Naive B cell (primary cell): ENCODE measurements at regions not wholly inside any gene's neighbourhood (a gene's known extent, or its start where the extent isn't known, plus 50 kb on each side); places are given as distances from the start of the nearest gene placed in this dataset.

Experiments
- ATAC-seq, 2 donors: fragments of 150-1000 bp; cut with Tn5 transposase; 2 replicates each; pipeline ENCODE4 v1.10.0; 2021; ENCODE audit warnings: low read depth in 2 of 2, mild to moderate bottlenecking in 2 of 2, moderate library complexity in 2 of 2
- DNase-seq: peaks from one replicate; pipeline ENCODE4 v3.0.0; 2022
- H3K27ac Mint-ChIP-seq, 6 donors: one replicate each; pipeline ENCODE4 v1.8.0; 2020 to 2022; ENCODE audit warnings: mild to moderate bottlenecking in 6 of 6, mixed read lengths in 6 of 6, moderate library complexity in 5 of 6, inconsistent platforms in 2 of 6
- H3K27me3 Mint-ChIP-seq, 3 donors: one replicate each; pipeline ENCODE4 v1.8.0; 2021 to 2022; ENCODE audit warnings: mixed read lengths in 3 of 3, mild to moderate bottlenecking in 1 of 3
- H3K36me3 Mint-ChIP-seq, 2 donors: one replicate each; pipeline ENCODE4 v1.8.0; 2020 to 2022; ENCODE audit warnings: mixed read lengths in 2 of 2, inconsistent platforms in 1 of 2, mild to moderate bottlenecking in 1 of 2
- H3K4me1 Mint-ChIP-seq, 3 donors: one replicate each; pipeline ENCODE4 v1.8.0; 2020 to 2022; ENCODE audit warnings: mixed read lengths in 3 of 3, inconsistent platforms in 1 of 3, mild to moderate bottlenecking in 1 of 3, moderate library complexity in 1 of 3
- H3K4me3 Mint-ChIP-seq, 8 donors: one replicate each; pipeline ENCODE4 v1.8.0; 2020 to 2022; ENCODE audit warnings: mild to moderate bottlenecking in 8 of 8, mixed read lengths in 8 of 8, moderate library complexity in 8 of 8, inconsistent platforms in 2 of 8
- H3K9me3 Mint-ChIP-seq, 7 donors: one replicate each; pipeline ENCODE4 v1.8.0; 2020 to 2022; ENCODE audit warnings: mixed read lengths in 7 of 7, mild to moderate bottlenecking in 5 of 7, inconsistent platforms in 2 of 7, moderate library complexity in 1 of 7

DNA sequence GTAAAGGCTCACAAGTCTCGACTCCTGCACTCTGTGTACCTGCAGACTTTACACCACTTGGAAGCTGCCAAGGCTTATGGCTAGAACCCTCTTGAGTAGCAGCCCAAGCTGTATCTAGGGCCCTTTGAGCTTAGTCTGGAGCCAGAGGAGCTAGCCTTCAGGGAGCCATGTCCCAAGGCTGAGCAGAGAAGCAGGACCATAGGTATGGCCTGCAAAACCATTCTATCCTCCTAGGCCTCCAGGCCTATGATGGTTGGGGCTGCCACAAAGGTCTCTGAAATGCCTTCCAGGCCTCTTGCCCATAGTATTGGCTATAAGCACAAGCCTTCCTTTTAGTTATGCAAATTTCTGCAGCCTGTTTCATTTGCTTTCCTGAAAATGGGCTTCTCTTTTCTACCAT is 380.7 kb upstream of the CPXCR1 start:
- Mint-ChIP-seq H3K4me3 (no peak overlapping the region), H3K9me3 (peaks cover 3 to 30% (median 13%) of the 10 kb centered on the region in 7 donors), H3K36me3 (no peaks in the 10 kb centered on the region), H3K27ac (no peak overlapping the region), H3K27me3 (no peaks in the 10 kb centered on the region), H3K4me1 (no peaks in the 10 kb centered on the region)
- no peak for DNase-seq
- no peak for ATAC-seq

- DNase-seq, result no peak
- Mint-ChIP-seq H3K4me3 (no peak overlapping the region), H3K27ac (no peak overlapping the region), H3K9me3 (peaks cover 0 to 10% (median 1%) of the 10 kb centered on the region in 7 donors), H3K27me3 (no peaks in the 10 kb centered on the region), H3K4me1 (no peaks in the 10 kb centered on the region), H3K36me3 (no peaks in the 10 kb centered on the region)
- ATAC-seq, result no peak
Observed at GRCh38 chrX:88378406-88378805, 368.6 kb upstream of the CPXCR1 start.

GRCh38 chrX:88397551-88397950 is 349.5 kb upstream of the CPXCR1 start:
- H3K36me3 Mint-ChIP-seq, result no peaks in the 10 kb centered on the region
- H3K4me1 Mint-ChIP-seq, result no peaks in the 10 kb centered on the region
- ATAC-seq (no peak), DNase-seq (no peak)
- no peak overlapping the region for H3K27ac Mint-ChIP-seq
- H3K9me3 Mint-ChIP-seq, result peaks cover 0 to 5% (median 2%) of the 10 kb centered on the region in 7 donors
- no peaks in the 10 kb centered on the region for H3K27me3 Mint-ChIP-seq
- H3K4me3 Mint-ChIP-seq, result no peak overlapping the region

- H3K27ac Mint-ChIP-seq, result no peak overlapping the region
- H3K9me3 Mint-ChIP-seq, result peaks cover 0 to 3% (median 0%) of the 10 kb centered on the region in 7 donors
- ATAC-seq (no peak), DNase-seq (no peak)
- no peaks in the 10 kb centered on the region for H3K36me3 Mint-ChIP-seq
- H3K4me1 Mint-ChIP-seq, result no peaks in the 10 kb centered on the region
- H3K4me3 Mint-ChIP-seq, result no peak overlapping the region
- H3K27me3 Mint-ChIP-seq, result no peaks in the 10 kb centered on the region
Observed at GRCh38 chrX:88416002-88416401, 331.0 kb upstream of the CPXCR1 start.

- Mint-ChIP-seq H3K36me3 (no peaks in the 10 kb centered on the region), H3K9me3 (peaks cover 0 to 3% (median 0%) of the 10 kb centered on the region in 7 donors), H3K4me3 (no peak overlapping the region), H3K27me3 (no peaks in the 10 kb centered on the region), H3K4me1 (no peaks in the 10 kb centered on the region), H3K27ac (no peak overlapping the region)
- no peak for DNase-seq
- no peak for ATAC-seq
Observed at GRCh38 chrX:88416965-88417364, 330.1 kb upstream of the CPXCR1 start.

DNA sequence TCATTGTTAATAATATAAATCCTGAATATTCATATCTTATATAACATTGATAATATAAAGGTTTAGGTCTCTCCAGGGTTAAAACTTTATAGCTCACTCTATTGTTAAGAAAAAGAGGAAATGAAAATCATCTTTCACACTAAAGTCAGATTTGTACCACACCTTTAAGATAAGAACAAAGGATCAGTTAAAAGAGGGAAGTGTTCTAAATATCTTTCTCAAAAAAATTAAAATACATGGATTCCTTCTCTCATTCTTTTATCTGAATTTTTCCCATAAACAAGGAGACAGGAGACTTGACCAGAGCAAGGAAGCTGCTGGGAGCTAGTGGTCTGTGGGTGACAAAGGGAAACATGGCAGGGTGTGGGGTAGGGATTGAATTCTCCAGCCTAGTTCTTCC is 323.0 kb upstream of the CPXCR1 start:
- no peaks in the 10 kb centered on the region for H3K27me3 Mint-ChIP-seq
- ATAC-seq (no peak), DNase-seq (no peak)
- no peaks in the 10 kb centered on the region for H3K4me1 Mint-ChIP-seq
- H3K27ac Mint-ChIP-seq, result no peak overlapping the region
- no peak overlapping the region for H3K4me3 Mint-ChIP-seq
- peaks cover 0 to 6% (median 0%) of the 10 kb centered on the region in 7 donors for H3K9me3 Mint-ChIP-seq
- no peaks in the 10 kb centered on the region for H3K36me3 Mint-ChIP-seq

DNA sequence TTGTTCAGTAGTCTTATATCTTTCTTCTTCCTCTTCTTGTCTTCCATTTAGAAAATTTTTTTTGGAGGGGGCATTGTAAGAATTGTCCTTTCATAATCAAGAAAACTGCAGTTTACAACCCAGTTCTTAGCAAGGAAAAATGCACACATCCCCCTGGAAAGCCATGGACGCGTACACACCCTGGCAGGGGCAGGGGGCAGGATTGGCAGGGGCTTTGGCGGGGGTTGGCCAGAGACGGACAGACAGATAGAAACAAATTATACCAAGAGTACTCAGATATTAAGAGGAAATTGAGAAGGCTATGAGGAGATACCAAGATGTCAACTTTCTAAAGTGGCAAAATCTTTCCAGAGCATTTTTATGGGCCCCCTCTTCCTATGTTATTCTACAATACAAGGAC is 322.5 kb upstream of the CPXCR1 start:
- Mint-ChIP-seq H3K27me3 (no peaks in the 10 kb centered on the region), H3K4me1 (no peaks in the 10 kb centered on the region), H3K27ac (no peak overlapping the region), H3K4me3 (no peak overlapping the region), H3K9me3 (peaks cover 0 to 6% (median 0%) of the 10 kb centered on the region in 7 donors), H3K36me3 (no peaks in the 10 kb centered on the region)
- no peak for DNase-seq
- no peak for ATAC-seq

DNA sequence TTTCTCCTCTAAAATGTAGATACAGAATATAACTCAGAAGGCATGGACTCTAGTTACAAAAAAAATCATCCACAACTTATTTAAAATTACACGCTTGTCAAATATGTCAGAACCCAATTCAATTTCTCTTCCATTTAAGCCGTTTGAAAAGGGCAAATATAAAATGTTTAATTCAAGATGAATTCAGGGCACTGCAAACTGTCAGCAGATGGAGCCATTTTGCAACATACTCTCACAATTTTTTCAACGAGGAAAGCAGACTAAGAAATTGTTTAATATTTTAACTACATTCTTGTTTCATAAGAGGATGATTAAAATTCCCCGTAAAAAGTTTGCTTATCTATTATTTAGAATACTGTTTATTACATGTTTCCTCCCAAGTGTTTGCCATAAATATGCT is 321.3 kb upstream of the CPXCR1 start:
- H3K4me3 Mint-ChIP-seq, result no peak overlapping the region
- no peak for DNase-seq
- ATAC-seq, result no peak
- no peak overlapping the region for H3K27ac Mint-ChIP-seq
- H3K36me3 Mint-ChIP-seq, result no peaks in the 10 kb centered on the region
- H3K9me3 Mint-ChIP-seq, result peaks cover 0 to 5% (median 0%) of the 10 kb centered on the region in 7 donors
- no peaks in the 10 kb centered on the region for H3K27me3 Mint-ChIP-seq
- H3K4me1 Mint-ChIP-seq, result no peaks in the 10 kb centered on the region

GRCh38 chrX:88437563-88437962 is 309.5 kb upstream of the CPXCR1 start:
- no peak overlapping the region for H3K27ac Mint-ChIP-seq
- no peak for ATAC-seq
- H3K27me3 Mint-ChIP-seq, result no peaks in the 10 kb centered on the region
- H3K36me3 Mint-ChIP-seq, result no peaks in the 10 kb centered on the region
- DNase-seq, result no peak
- no peak overlapping the region for H3K4me3 Mint-ChIP-seq
- no peaks in the 10 kb centered on the region for H3K4me1 Mint-ChIP-seq
- H3K9me3 Mint-ChIP-seq, result peaks cover 0 to 22% (median 7%) of the 10 kb centered on the region in 7 donors

GRCh38 chrX:88438209-88438608 is 308.8 kb upstream of the CPXCR1 start:
- Mint-ChIP-seq H3K4me3 (no peak overlapping the region), H3K4me1 (no peaks in the 10 kb centered on the region), H3K36me3 (no peaks in the 10 kb centered on the region), H3K27ac (no peak overlapping the region), H3K9me3 (peaks cover 0 to 23% (median 7%) of the 10 kb centered on the region in 7 donors), H3K27me3 (no peaks in the 10 kb centered on the region)
- no peak for DNase-seq
- no peak for ATAC-seq

GRCh38 chrX:88439935-88440334 is 307.1 kb upstream of the CPXCR1 start:
- no peaks in the 10 kb centered on the region for H3K36me3 Mint-ChIP-seq
- H3K27me3 Mint-ChIP-seq, result no peaks in the 10 kb centered on the region
- DNase-seq (no peak), ATAC-seq (no peak)
- no peak overlapping the region for H3K27ac Mint-ChIP-seq
- H3K4me1 Mint-ChIP-seq, result no peaks in the 10 kb centered on the region
- peaks cover 0 to 25% (median 7%) of the 10 kb centered on the region in 7 donors for H3K9me3 Mint-ChIP-seq
- no peak overlapping the region for H3K4me3 Mint-ChIP-seq
